Colon (tissue), 2 donors: ENCODE measurements at regions not wholly inside any gene's neighbourhood (a gene's known extent, or its start where the extent isn't known, plus 50 kb on each side); places are given as distances from the start of the nearest gene placed in this dataset.

Experiments used
- FAIRE-seq: peaks from 2 replicates; lab custom pipeline; 2012; peaks lifted over from hg19 to GRCh38; lab: Jason Lieb, UNC
- donor health status: control.
- donor health status: control.

GRCh38 chr20:54272901-54273488 lies 65.1 kb downstream of the PFDN4 start:
- no peak for FAIRE-seq

DNA sequence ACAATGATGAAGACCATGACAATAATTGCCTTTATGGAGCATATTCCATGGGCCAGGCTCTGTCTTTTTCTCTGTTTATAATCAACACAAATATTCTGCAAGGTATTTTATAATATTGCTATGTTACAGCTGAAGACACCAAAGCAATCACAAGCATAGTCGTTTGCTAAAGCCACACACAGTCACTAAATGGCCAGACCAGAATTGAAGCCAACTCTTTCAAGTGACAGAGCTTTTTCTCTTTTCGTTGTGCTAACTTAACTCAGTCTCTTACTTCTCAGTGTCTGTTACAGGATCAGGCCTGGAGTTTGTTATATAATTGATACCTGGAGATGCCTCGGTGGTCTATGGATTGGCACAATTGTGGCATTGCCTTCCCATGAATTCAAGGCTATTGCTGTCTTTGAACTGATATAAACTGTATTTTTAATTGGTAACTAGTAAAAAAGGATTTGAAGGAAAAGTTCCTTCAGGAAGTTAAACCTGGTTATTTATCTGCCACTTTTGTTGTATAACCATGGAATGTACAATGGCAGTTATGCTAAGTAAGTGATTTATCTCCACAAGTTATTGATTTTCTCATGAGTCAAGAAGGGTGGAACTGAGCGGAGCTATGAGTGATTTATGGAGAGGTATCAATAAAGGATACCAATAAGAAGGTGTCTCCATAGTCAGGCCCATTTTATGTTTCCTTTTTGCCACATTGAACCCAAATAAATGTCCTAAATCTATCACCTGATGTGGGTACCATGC lies 67.6 kb downstream of the PFDN4 start:
- FAIRE-seq, result no peak

DNA sequence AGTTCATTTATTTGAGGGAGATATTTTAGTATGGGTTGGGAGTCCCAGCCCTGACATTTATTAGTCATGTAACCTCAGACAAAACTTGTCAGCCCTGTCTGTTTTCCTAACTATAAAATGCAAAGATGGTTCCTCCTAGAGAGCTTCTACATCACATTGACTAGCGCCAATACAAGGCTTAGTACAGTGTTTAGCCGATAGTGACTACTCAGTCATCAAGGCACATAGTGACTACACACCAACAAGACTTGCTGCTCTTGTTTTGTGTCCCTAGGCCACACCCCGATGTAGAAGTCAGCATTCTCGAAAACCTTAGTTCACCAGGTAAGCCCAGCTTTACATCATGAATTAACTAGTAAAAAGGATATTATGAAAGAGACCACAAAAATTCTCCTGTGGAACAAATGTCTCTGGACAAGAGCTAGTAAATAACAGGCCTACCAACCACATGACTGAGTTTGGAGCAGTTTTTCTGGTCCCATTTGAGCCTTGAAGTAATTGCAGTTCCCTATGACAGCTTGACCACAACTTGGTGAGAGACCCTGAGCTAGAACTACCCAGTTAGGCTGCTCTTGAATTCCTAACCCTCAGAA lies 68.8 kb downstream of the PFDN4 start:
- no peak for FAIRE-seq

DNA sequence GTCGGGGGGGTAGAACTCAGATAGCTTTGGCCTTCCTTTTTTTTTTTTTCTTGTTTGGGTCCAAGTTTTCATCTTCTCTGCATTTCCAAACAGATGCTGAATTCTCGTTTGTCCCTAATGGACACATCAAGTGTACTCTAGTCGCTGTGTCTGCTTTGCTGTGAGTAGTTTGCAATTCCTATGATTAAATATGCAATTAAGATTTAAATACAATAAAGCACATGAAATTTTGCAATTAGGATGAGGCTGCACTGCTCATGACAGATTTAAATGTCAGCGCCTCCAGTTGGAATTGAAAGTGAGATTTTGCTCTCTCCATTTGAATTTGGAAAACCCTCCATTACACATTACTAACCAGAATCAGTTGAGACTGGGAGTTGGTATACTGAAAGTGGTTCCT lies 70.4 kb downstream of the PFDN4 start:
- no peak for FAIRE-seq

- no peak for FAIRE-seq
Observed at GRCh38 chr20:54282625-54283024, 74.7 kb downstream of the PFDN4 start.

GRCh38 chr20:54283253-54283652 lies 75.4 kb downstream of the PFDN4 start:
- no peak for FAIRE-seq

DNA sequence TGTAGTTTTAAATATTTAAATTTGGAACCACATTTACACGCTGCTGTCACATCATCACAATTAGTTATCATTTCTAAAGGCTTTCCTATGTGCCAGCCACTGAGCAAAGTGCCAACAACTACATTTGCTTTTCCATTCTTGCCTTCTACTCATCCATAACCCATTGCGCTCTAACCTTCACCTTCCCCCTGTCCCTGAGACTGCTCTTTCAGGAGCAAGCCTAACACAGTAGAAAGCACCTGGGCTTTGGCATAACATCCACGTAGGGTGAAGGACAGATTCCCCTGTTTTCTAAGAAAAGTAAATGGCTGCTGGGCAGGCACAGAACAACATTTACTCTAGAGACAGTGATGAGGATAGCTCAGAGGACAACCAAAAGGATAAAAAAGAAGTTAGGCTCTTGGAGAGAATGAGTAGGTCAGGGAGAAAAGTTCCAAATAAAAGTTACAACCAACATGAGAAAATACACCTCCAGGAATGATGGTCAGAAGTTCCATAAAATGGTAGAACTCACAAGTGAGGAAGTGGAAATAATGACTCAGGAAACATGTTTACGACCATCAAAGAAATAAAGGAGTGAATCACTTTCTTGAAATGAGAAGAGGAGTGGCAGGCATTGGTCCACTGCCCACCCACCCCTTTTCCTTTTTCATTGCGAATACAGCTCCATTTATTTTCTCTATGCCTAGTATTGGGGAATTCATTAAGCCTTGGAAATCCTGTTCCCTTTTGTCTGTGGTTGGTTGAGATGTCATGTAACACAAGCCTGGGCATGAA lies 77.2 kb downstream of the PFDN4 start:
- FAIRE-seq, result no peak

- no peak for FAIRE-seq
Observed at GRCh38 chr20:54290636-54291035, 82.7 kb downstream of the PFDN4 start.

DNA sequence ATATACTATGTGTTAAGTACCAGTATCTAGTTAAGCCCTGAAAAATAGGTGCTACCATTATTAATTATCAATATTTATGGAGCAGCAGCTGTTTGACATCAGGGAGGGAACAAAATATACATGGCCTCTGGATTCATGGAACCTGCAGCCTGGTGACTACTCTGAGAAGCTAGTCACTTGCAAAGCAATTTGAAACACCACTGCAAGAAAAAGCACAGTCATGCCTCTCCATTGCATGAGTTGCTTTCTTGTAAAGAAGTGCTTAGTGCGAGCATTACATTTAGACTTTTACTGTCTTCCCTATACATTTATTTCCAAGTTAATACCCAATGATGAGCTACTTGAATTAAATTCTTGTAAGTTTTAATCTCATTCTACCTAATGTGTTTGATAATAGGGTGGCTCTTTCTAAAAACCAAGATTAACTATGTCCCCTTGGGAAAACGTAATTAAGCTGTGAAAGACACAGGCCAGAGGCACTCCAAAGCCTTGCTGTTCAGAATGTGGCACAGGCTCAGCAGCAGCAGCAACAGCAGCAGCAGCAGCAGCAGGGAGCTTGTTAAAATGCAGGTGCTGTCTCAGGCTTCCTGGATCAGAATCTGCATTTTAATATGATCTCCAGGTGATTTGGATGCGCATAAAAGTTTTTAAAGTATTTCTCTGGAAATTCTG lies 83.6 kb downstream of the PFDN4 start:
- FAIRE-seq, result no peak

DNA sequence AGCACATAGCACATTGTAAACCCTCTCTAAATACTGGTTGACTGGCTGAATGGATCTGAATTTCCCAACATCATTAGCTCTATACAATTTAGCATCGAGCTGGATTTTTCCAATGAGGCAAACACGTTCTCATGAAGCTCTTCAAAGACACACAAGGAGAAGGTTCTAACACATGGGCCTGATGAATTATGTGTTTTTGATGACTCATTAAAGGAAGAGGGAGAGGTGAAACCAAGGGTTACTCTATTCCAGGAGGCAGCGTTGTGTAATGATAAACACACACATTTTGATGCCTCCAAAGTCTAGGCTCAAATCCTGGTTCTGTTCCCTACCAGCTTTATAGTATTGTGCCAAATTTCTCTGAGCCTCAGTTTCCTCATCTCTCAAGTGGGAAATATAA lies 84.3 kb downstream of the PFDN4 start:
- FAIRE-seq, result no peak

DNA sequence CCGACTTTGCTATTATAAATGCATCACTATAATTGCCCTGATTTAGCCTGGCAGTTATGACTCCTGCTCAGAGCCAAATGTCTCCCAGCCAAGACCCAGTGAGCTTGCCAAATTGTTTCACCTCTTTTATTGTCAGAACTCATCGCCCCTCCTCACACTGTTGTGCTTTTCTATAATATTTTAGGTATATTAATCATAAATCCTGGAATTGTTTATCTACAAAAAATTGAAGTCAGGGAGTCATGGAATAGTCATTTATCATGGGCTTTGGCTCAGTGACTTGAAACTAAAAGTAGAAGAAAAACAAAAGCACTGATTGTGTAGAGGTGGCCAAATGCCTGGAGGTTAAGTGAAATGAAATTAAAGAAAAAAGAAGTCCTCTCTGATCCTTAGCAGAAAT lies 85.6 kb downstream of the PFDN4 start:
- no peak for FAIRE-seq

- FAIRE-seq, result no peak
Observed at GRCh38 chr20:54294094-54294493, 86.2 kb downstream of the PFDN4 start.

GRCh38 chr20:54295686-54296085 lies 87.8 kb downstream of the PFDN4 start:
- no peak for FAIRE-seq

GRCh38 chr20:54305421-54305820 lies 97.5 kb downstream of the PFDN4 start:
- no peak for FAIRE-seq

GRCh38 chr20:54306985-54307710 lies 99.3 kb downstream of the PFDN4 start:
- no peak for FAIRE-seq

- no peak for FAIRE-seq
Observed at GRCh38 chr20:54308804-54309203, 100.9 kb downstream of the PFDN4 start.

GRCh38 chr20:54318892-54319291 lies 111.0 kb downstream of the PFDN4 start:
- FAIRE-seq, result no peak

DNA sequence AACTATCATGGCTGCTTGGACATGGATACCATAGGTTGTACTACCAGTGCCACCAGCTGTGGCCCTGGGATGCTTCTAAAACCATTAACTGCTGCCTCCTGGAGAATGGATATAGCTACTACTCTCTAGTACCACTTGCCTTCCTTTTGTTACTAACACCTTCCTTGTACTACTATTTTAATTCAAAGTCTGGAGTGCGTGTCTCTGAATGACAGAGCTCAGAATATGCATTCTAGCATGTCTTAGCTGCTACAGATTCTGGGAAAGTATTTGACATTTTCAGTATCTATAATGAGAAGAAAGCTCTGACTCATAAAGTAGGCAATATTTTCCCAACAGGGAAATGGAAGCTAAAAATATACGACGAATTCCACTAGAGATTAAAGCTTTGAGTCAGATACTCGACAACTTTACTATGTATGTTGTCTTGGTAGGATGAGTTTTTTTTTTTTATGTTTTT lies 112.3 kb downstream of the PFDN4 start:
- FAIRE-seq, result peak; percentile 10

GRCh38 chr20:54321352-54322087 lies 113.6 kb downstream of the PFDN4 start:
- no peak for FAIRE-seq

DNA sequence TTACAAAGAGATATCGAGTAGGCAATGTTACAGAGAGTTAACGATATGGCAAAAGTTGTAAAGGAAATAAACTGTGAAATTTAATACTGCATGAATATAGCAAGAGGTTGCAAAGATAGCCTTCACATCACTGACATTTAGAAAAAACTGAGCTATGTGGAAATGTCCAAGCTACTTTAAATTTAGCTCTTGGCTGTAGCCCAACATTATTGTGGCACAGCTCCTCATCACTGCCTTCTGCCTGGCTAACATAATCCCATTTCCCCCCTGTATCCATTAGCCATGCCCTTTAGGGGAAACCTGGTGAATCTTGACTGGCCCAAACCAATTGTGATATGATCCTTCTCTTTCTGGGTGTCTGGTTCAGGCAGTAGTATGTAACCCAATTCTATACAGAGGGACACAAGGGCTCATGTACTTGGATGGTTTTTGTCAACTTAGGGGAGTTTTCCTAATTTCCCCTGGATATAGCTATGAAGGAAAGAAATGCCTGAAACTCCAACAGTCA lies 115.4 kb downstream of the PFDN4 start:
- FAIRE-seq, result no peak

DNA sequence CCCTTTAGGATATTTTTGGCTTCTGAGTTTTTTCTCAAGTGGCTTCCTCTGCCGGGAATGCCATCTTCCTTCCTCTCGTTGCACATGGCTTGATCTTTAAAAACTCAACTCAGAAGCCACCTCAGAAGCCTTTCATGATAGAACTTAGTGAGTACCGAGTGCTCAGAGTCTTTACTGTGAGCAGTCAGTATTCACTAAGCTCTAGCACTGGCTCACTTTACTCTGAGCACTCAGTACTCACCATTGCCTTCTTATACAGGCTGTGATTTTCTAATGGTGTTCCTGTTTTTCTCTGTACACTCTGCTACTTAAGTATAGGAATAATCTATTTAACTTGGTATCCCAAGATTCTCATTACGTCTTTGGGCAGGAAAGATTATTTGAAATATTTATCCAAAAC lies 116.2 kb downstream of the PFDN4 start:
- FAIRE-seq, result no peak
